GM12874 (cell line): ENCODE measurements at regions not wholly inside any gene's neighbourhood (a gene's known extent, or its start where the extent isn't known, plus 50 kb on each side); places are given as distances from the start of the nearest gene placed in this dataset.

Source experiments
- TF ChIP-seq, protein P1 (sequence below): IDR thresholded peaks from 2 replicates; pipeline ENCODE4 v1.5.1; 2011; ENCODE audit warnings: low read depth, mild to moderate bottlenecking, control low read depth, low read length, moderate library complexity; ENCODE audit not compliant: insufficient read depth

DNA sequence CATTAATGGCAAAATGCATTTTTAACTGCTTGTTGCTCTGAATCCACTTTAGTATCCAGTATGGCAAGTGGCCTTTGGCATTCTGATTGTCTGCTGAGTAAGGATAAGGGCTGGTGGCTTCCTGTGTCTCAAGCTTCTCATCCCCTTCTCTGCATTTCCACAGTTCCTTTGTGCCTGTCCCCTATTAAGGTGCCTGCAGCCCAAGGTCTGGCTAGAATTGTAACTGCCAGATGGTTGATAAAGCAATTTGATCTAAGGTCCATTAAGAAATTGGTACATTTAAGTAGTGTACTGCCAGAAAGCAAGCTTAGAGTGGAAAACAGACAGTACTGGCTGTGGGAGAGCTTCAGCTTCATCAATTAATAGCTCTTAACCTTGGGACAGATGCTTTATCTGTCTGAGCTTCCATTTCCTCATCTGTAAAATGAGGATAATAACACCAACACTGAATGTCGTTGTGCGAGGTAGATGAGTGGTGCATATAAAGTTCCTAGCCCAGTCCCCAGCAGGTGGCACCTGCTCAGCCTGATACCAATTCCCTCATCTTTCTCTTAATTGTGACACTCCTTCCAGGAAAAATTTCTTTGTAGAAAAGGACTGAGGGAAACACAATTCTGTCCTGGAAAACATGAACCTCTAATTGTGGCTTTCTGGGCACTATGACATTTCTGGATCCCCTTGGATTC, 570.6 kb upstream of the GCFC2 start:
- TF ChIP-seq, protein P1, sequence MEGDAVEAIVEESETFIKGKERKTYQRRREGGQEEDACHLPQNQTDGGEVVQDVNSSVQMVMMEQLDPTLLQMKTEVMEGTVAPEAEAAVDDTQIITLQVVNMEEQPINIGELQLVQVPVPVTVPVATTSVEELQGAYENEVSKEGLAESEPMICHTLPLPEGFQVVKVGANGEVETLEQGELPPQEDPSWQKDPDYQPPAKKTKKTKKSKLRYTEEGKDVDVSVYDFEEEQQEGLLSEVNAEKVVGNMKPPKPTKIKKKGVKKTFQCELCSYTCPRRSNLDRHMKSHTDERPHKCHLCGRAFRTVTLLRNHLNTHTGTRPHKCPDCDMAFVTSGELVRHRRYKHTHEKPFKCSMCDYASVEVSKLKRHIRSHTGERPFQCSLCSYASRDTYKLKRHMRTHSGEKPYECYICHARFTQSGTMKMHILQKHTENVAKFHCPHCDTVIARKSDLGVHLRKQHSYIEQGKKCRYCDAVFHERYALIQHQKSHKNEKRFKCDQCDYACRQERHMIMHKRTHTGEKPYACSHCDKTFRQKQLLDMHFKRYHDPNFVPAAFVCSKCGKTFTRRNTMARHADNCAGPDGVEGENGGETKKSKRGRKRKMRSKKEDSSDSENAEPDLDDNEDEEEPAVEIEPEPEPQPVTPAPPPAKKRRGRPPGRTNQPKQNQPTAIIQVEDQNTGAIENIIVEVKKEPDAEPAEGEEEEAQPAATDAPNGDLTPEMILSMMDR: no peak

DNA sequence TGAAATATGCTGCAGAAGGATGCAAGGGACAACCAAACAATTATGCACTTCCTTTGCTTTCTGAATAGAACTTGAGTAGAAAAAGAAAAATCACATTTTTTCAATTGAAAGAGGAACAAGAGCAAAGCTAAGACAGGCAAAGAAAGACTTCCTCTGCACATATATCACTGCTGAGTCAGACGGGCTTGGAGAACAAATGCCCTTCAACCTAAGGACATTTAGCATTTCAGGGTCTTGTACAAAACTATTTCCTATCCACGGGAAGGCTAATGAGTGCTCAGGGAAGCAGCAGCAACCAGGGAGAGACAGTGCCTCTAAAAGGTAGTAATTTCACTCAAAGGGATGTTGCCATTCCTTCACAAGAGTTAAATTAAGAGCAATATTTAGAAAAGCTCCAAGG, 570.0 kb upstream of the GCFC2 start:
- TF ChIP-seq, protein P1: no peak

DNA sequence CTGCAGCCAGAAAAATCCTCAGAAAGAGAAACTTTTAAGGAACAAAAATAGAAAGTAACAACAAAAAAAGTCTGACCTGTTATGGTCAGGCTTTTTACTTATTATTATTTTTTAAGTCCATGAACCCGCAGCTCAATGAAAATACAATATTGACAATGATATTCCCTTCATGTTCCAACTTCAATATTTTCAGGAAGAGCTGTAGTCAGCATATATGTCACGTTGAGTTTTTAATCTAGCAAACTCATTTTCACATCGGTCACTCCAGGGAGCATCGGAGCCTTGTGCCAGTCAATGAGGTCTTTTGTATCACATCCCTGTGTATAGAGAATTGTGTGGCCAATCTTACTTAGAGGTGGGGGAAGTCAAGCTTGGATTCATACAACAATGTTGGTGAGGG, 568.4 kb upstream of the GCFC2 start:
- TF ChIP-seq, protein P1: no peak

DNA sequence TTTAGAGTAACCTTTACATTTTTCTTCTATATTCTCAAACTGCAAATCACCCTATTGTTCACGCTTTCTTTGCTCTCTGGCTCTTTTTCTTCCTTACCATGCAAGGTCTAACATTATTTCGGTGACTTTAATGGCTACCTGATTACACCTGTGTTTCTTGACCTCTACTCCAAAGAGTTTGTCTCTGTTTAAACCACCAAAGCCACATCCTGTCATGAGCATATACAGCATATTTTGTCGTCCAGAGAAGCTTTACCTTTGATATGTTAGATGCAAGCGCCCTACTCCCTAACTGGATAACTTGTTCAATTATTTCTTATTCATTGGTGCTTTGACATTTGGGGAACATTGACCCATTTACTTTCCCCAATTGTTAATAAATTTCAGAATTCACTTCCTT, 565.1 kb upstream of the GCFC2 start:
- TF ChIP-seq, protein P1: no peak

DNA sequence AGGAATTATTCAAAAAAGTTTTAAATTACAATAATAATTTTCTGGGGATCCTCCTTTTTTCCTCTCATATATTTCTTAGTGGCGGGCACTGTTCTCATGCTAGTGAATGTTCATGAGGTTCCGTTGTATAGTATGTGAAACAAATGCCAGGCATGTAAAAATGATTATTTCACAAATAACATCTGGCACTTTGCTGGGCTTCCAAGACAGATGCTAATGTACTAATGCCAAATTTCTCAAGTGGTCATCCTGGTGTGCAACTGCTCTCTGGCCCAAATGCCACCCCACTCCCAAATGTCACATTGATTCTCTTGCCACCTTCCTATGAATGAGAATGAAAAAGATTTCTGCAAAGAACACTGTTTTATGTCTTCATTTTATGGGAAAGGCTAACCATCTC, 564.0 kb upstream of the GCFC2 start:
- TF ChIP-seq, protein P1: no peak

DNA sequence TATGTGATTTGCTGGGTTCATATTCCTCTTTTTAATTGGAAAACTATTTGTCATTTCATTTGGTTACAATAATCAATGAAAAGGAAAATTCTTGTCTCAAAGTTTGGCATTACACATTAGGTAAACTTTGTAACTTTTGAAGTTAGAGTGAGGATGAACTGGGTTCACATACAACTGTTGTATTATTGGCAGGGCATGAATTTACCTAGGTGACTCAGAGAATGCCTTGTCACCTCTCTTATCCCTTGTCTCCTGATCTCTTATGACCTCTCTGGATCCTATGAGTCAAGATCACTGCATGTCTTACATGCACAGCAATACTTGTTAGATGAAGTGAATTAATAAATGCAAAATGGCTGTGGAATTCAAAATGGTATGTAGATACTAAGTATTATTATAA, 563.4 kb upstream of the GCFC2 start:
- TF ChIP-seq, protein P1: no peak

DNA sequence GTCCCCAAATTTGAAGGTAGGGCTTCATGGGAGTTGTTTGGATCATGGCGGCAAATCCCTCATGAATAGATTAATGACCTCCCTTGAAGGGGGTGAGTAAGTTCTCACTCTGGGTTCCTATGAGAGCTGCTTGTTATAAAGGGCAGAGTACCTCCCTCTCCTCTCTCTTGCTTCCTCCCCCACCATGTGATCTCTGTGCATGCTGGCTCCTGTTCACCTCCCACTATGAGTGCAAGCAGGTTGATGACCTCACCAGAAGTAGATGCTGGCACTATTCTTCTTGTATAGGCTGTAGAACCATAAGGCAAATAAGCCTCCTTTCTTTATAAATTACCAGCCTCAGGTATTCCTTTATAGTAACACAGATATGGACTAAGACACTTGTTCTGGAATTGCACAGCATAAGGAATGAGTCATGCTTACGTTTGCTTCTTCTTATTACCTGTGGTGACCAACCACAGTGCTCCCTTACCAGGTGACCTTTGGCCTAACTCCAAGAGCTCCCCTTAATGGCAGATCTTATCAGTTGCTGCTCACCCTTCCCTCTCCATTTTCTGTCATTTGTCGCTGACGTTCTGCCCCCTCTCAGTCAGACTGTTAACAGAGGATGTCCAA, 559.5 kb upstream of the GCFC2 start:
- TF ChIP-seq, protein P1: no peak
